ENCODE measurements at regions not wholly inside any gene's neighbourhood (a gene's known extent, or its start where the extent isn't known, plus 50 kb on each side); places are given as distances from the start of the nearest gene placed in this dataset.
"Not testable (repeated sequence)": the region's sequence is repeated elsewhere in the genome, so short reads cannot be mapped to it uniquely, and the experiment has no call there.

GRCh38 chr4:64216741-64217140 lies 192.5 kb downstream of the TECRL start:
- no peak for DNase-seq (ENCODE audit: low read depth)

GRCh38 chr4:64205376-64205775 lies 203.9 kb downstream of the TECRL start:
- no peak for DNase-seq (ENCODE audit: low read depth)

GRCh38 chr4:64200001-64200555 lies 209.2 kb downstream of the TECRL start:
- DNase-seq (ENCODE audit: low read depth), result no peak

GRCh38 chr4:64195582-64195981 lies 213.7 kb downstream of the TECRL start:
- DNase-seq (ENCODE audit: low read depth), result no peak

GRCh38 chr4:64192731-64193412 lies 216.4 kb downstream of the TECRL start:
- DNase-seq (ENCODE audit: low read depth), result no peak

GRCh38 chr4:64174247-64174882 lies 234.9 kb downstream of the TECRL start:
- no peak for DNase-seq (ENCODE audit: low read depth)

GRCh38 chr4:64166365-64166764 lies 242.9 kb downstream of the TECRL start:
- DNase-seq (ENCODE audit: low read depth), result no peak

- peak; percentile 47 for DNase-seq (ENCODE audit: low read depth)
These were observed 250.5 kb downstream of the TECRL start for GRCh38 chr4:64158648-64159326.

GRCh38 chr4:64157397-64157796 lies 251.9 kb downstream of the TECRL start:
- no peak for DNase-seq (ENCODE audit: low read depth)

GRCh38 chr4:64156253-64156652 lies 253.0 kb downstream of the TECRL start:
- no peak for DNase-seq (ENCODE audit: low read depth)

GRCh38 chr4:64146030-64146429 lies 263.2 kb downstream of the TECRL start:
- no peak for DNase-seq (ENCODE audit: low read depth)

- no peak for DNase-seq (ENCODE audit: low read depth)
These were observed 264.3 kb downstream of the TECRL start for GRCh38 chr4:64144994-64145393.

GRCh38 chr4:64130907-64131306 lies 278.3 kb downstream of the TECRL start:
- DNase-seq (ENCODE audit: low read depth), result no peak

GRCh38 chr4:64125354-64125753 lies 283.9 kb downstream of the TECRL start:
- no peak for DNase-seq (ENCODE audit: low read depth)

GRCh38 chr4:64121803-64122202 lies 287.4 kb downstream of the TECRL start:
- no peak for DNase-seq (ENCODE audit: low read depth)

- no peak for DNase-seq (ENCODE audit: low read depth)
These were observed 303.3 kb downstream of the TECRL start for GRCh38 chr4:64105903-64106302.

GRCh38 chr4:64095398-64095797 lies 313.9 kb downstream of the TECRL start:
- no peak for DNase-seq (ENCODE audit: low read depth)

- DNase-seq (ENCODE audit: low read depth), result no peak
These were observed 329.9 kb downstream of the TECRL start for GRCh38 chr4:64079316-64079715.

GRCh38 chr4:64068096-64068495 lies 341.2 kb downstream of the TECRL start:
- DNase-seq (ENCODE audit: low read depth), result no peak

- DNase-seq (ENCODE audit: low read depth), result no peak
These were observed 346.3 kb downstream of the TECRL start for GRCh38 chr4:64062991-64063390.

GRCh38 chr4:64037033-64037432 lies 372.2 kb downstream of the TECRL start:
- DNase-seq (ENCODE audit: low read depth), result not testable (repeated sequence)

- DNase-seq (ENCODE audit: low read depth), result no peak
These were observed 386.7 kb downstream of the TECRL start for GRCh38 chr4:64022560-64022959.
